GM19438 (cell line): ENCODE measurements at regions not wholly inside any gene's neighbourhood (a gene's known extent, or its start where the extent isn't known, plus 50 kb on each side); places are given as distances from the start of the nearest gene placed in this dataset.

Experiments used
- ATAC-seq: cut with Tn5 transposase; IDR thresholded peaks from one replicate; pipeline ENCODE4 v1.9.1; 2021; ENCODE audit warnings: low read depth; ENCODE audit not compliant: unreplicated experiment

GRCh38 chr2:126822921-126823320 is 75.8 kb upstream of the TEX51 start:
- ATAC-seq, result no peak

- no peak for ATAC-seq
Measured at GRCh38 chr2:126823951-126824350, 74.7 kb upstream of the TEX51 start.

- no peak for ATAC-seq
Measured at GRCh38 chr2:126824663-126825062, 74.0 kb upstream of the TEX51 start.

- no peak for ATAC-seq
Measured at GRCh38 chr2:126825316-126825715, 73.4 kb upstream of the TEX51 start.

GRCh38 chr2:126826491-126826890 is 72.2 kb upstream of the TEX51 start:
- ATAC-seq, result no peak

GRCh38 chr2:126827371-126827770 is 71.3 kb upstream of the TEX51 start:
- no peak for ATAC-seq

- ATAC-seq, result no peak
Measured at GRCh38 chr2:126828051-126828450, 70.6 kb upstream of the TEX51 start.

- ATAC-seq, result no peak
Measured at GRCh38 chr2:126828491-126828890, 70.2 kb upstream of the TEX51 start.

- no peak for ATAC-seq
Measured at GRCh38 chr2:126831234-126832005, 67.3 kb upstream of the TEX51 start.

- no peak for ATAC-seq
Measured at GRCh38 chr2:126832014-126832413, 66.7 kb upstream of the TEX51 start.

- ATAC-seq, result no peak
Measured at GRCh38 chr2:126832757-126833156, 65.9 kb upstream of the TEX51 start.

GRCh38 chr2:126834006-126834659 is 64.6 kb upstream of the TEX51 start:
- ATAC-seq, result no peak

- no peak for ATAC-seq
Measured at GRCh38 chr2:126835261-126835660, 63.4 kb upstream of the TEX51 start.

- ATAC-seq, result no peak
Measured at GRCh38 chr2:126835831-126836230, 62.9 kb upstream of the TEX51 start.

- ATAC-seq, result no peak
Measured at GRCh38 chr2:126836761-126837679, 61.7 kb upstream of the TEX51 start.

- ATAC-seq, result no peak
Measured at GRCh38 chr2:126837966-126838715, 60.5 kb upstream of the TEX51 start.

GRCh38 chr2:126838716-126838985 is 60.0 kb upstream of the TEX51 start:
- ATAC-seq, result no peak

GRCh38 chr2:126839796-126840195 is 58.9 kb upstream of the TEX51 start:
- ATAC-seq, result no peak

GRCh38 chr2:126843081-126843480 is 55.6 kb upstream of the TEX51 start:
- no peak for ATAC-seq

- no peak for ATAC-seq
Measured at GRCh38 chr2:126846241-126846640, 52.4 kb upstream of the TEX51 start.
